Brain microvascular endothelial cell (primary cell): ENCODE measurements at regions not wholly inside any gene's neighbourhood (a gene's known extent, or its start where the extent isn't known, plus 50 kb on each side); places are given as distances from the start of the nearest gene placed in this dataset.

Experiments used
- DNase-seq: peaks from one replicate; pipeline ENCODE4 v3.0.0-alpha.2; 2020
- H3K27ac ChIP-seq: fragments of 250-450 bp; sonication (Bioruptor Pico); 2 replicates; pipeline ENCODE4 v1.5.1; 2020; ENCODE audit warnings: mild to moderate bottlenecking, moderate library complexity
- H3K27me3 ChIP-seq: fragments of 250-450 bp; sonication (Bioruptor Pico); replicated peaks from 2 replicates; pipeline ENCODE4 v1.5.1; 2020; ENCODE audit warnings: mild to moderate bottlenecking
- H3K36me3 ChIP-seq: fragments of 250-450 bp; sonication (Bioruptor Pico); replicated peaks from 2 replicates; pipeline ENCODE4 v1.5.1; 2020; ENCODE audit warnings: mild to moderate bottlenecking
- H3K4me3 ChIP-seq: 2 replicates; pipeline ENCODE4 v1.5.1; 2011; ENCODE audit warnings: low read depth, mild to moderate bottlenecking, control low read depth, low read length, moderate library complexity
- in situ Hi-C: cut with HindIII; loops from 2 replicates; pipeline ENCODE4 v1.10.0; 2017; ENCODE audit warnings: low sequenced_read_pairs, low pct_ligation_motif_present
- TF ChIP-seq, protein P1 (sequence below): IDR thresholded peaks from 2 replicates; pipeline ENCODE4 v1.5.1; 2011; ENCODE audit warnings: low read depth, mild to moderate bottlenecking, moderate library complexity, low read length, control low read depth, inconsistent platforms; ENCODE audit errors: missing control alignments

DNA sequence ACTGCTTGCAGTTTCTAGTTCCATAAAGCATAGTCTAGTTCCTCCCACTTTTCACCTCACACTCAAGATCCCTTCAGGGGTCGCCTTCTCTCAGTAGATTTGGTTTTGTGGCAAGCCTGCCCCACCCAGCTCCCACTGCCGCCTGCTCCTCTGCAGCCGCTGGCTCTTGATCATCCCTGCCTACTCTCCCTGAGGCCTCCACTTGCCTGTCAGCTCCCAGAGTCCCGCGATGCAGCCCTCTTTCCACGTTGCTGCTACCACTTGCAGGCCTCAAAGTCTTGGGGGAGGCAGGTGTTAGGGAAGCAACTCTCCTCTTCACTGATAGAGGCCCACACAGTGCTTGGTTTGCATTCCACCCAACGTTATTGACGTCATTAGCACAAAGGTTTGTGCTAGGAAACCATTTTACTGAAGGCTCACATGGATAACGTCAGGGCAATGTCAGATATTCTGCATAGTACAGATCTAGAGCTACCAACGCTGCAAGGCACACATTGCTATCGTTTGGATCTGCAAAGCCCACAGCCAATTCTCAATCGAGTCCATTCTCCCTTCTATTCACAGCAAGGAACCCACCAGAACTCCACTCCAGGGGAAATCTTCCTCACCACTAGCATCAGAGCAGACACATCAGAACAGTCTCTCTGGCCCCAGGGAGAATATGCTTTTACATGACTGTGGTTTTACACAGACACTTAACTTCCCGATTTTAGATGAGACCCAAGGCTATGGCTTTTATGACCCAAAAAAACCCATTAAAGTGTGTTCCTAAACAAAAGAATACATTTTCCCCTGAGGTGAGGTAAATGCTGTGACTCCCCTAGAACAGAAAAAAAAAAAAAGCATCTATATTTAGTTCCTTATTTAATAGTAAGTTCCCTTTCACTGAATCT lies 519.5 kb upstream of the CAMK1G start:
- DNase-seq = no peak
- Histone ChIP-seq H3K27me3 (no peaks in the 10 kb centered on the region), H3K27ac (no peak overlapping the region), H3K4me3 (no peak overlapping the region), H3K36me3 (no peaks in the 10 kb centered on the region)
- in situ Hi-C loops = no loop called here
- TF ChIP-seq, protein P1, sequence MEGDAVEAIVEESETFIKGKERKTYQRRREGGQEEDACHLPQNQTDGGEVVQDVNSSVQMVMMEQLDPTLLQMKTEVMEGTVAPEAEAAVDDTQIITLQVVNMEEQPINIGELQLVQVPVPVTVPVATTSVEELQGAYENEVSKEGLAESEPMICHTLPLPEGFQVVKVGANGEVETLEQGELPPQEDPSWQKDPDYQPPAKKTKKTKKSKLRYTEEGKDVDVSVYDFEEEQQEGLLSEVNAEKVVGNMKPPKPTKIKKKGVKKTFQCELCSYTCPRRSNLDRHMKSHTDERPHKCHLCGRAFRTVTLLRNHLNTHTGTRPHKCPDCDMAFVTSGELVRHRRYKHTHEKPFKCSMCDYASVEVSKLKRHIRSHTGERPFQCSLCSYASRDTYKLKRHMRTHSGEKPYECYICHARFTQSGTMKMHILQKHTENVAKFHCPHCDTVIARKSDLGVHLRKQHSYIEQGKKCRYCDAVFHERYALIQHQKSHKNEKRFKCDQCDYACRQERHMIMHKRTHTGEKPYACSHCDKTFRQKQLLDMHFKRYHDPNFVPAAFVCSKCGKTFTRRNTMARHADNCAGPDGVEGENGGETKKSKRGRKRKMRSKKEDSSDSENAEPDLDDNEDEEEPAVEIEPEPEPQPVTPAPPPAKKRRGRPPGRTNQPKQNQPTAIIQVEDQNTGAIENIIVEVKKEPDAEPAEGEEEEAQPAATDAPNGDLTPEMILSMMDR = no peak

DNA sequence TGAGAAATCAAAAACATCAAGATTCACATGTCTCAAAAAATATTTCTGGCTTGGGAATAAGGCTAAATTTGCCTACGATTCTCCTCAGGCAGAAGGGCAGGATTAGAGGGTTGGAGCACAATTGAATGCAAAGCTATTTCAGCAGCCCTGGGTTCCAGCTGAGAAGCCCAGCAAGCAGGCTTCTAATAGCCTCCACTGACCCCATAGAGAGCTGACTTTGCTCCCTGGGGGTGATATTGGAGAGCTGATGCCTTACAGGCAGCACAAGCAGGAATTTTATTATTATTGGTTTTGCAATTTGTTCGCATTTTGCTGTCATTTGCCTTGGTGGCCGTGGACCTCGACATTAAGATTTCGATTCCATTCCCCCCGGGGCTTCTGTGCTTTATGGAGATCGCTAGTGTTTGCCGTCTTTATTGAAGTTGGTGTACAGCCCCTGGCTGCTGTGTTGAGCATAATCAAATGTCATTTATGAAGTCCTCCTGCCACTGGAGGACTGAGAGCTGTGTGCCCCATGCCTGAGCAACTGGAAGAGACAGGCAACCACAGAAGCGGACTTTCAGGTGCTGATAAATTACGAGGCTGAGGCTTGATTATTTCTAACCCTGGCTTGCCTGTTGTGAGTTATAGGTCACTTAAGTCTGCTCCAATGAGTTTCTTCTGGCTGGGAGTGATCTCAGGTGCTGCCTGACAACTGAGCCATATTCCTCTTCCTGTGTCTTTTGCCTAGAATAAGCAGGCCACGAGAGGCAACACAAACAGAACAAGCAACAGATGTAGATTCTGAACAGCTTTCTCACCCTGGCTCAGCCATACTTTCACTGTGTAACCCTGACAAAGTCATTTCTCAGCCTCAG lies 518.4 kb upstream of the CAMK1G start:
- no peak overlapping the region for H3K27ac ChIP-seq
- H3K4me3 ChIP-seq = no peak overlapping the region
- TF ChIP-seq, protein P1 = no peak
- no peak for DNase-seq
- H3K27me3 ChIP-seq = no peaks in the 10 kb centered on the region
- in situ Hi-C loops = no loop called here
- H3K36me3 ChIP-seq = no peaks in the 10 kb centered on the region

DNA sequence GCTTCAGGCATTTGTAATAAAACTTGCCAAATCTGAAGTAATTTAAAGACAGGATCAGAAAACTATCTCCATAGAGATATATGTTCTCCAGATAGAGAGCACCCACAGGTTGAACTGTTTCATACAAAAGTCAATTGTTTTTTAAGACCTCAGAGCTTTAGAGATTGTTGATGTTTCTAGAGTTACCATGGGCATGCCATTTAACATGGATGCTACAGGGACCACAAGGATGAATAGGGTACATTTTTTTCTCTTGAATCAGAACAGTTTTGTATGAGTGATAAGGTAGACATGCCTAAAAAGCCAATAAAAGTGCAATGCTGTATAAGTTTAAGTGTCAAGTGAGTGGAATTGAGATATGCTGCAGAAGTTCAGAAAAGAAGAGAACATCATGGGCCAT lies 511.0 kb upstream of the CAMK1G start:
- TF ChIP-seq, protein P1 = no peak
- DNase-seq = no peak
- in situ Hi-C loops = no loop called here
- H3K27me3 ChIP-seq = no peaks in the 10 kb centered on the region
- no peak overlapping the region for H3K4me3 ChIP-seq
- no peaks in the 10 kb centered on the region for H3K36me3 ChIP-seq
- H3K27ac ChIP-seq = no peak overlapping the region

DNA sequence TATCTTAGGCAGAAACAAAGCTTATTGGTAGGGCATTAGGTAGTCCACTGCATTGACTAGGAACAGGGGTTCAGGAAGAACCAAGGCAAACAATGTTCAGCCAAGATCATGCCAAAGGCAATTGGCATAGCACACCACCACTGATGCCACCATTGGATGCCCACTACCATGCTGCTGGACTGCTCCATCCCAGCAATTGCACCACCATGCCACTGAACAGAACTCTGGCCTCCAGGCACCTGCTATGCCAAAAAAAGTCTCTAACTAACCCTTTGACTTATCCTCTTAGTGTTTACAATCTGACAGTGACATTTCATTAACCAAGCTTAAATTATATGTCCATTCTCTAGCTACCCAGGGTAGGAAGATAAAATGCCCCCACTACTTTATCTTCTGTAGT lies 509.6 kb upstream of the CAMK1G start:
- Histone ChIP-seq H3K27me3 (no peaks in the 10 kb centered on the region), H3K27ac (no peak overlapping the region), H3K36me3 (no peaks in the 10 kb centered on the region), H3K4me3 (no peak overlapping the region)
- in situ Hi-C loops = no loop called here
- DNase-seq = no peak
- TF ChIP-seq, protein P1 = no peak

- no peak for DNase-seq
Measured at GRCh38 chr1:209074575-209075250, 508.8 kb upstream of the CAMK1G start.

More at GRCh38 chr1:209074575-209075250, 508.8 kb upstream of the CAMK1G start:
- TF ChIP-seq, protein P1 = no peak
- Histone ChIP-seq H3K36me3 (no peaks in the 10 kb centered on the region), H3K27ac (no peak overlapping the region), H3K4me3 (no peak overlapping the region), H3K27me3 (no peaks in the 10 kb centered on the region)
- in situ Hi-C loops = no loop called here
